Thyroid gland (tissue), 4 donors: ENCODE measurements at regions not wholly inside any gene's neighbourhood (a gene's known extent, or its start where the extent isn't known, plus 50 kb on each side); places are given as distances from the start of the nearest gene placed in this dataset.

ENCODE experiments used
- DNase-seq, 2 donors: peaks; one replicate each; pipeline ENCODE4 v3.0.0-alpha.2; 2019
- H3K27ac ChIP-seq, 3 donors: fragments of 200-600 bp; sonication (generic); 1 replicate in 2 of 3; 2 replicates in 1 of 3; pipeline ENCODE4 v1.5.1; 2016 to 2019; ENCODE audit warnings: mild to moderate bottlenecking in 1 of 3, moderate library complexity in 1 of 3
- H3K27me3 ChIP-seq: fragments of 200-600 bp; sonication (generic); one replicate; pipeline ENCODE4 v1.5.1; 2019
- H3K36me3 ChIP-seq, 2 donors: fragments of 200-600 bp; sonication (generic); one replicate each; pipeline ENCODE4 v1.5.1; 2016 to 2019
- H3K4me1 ChIP-seq, 2 donors: fragments of 200-600 bp; sonication (generic); one replicate each; pipeline ENCODE4 v1.5.1; 2017 to 2019
- H3K4me3 ChIP-seq, 3 donors: fragments of 200-600 bp; sonication (generic); replicated peaks in 1 of 3; 1 replicate in 2 of 3; 2 replicates in 1 of 3; pipeline ENCODE4 v1.5.1; 2016; ENCODE audit warnings: mild to moderate bottlenecking in 1 of 3
- H3K9me3 ChIP-seq: fragments of 200-600 bp; sonication (generic); one replicate; pipeline ENCODE4 v1.5.1; 2017
- CTCF ChIP-seq, 6 experiments: fragments of 200-600 bp in 3 of 6; fragments of 450-650 bp in 3 of 6; sonication (generic) in 3 of 6; IDR thresholded peaks; one replicate each; pipeline ENCODE4 v1.5.1; 2016 to 2019; ENCODE audit warnings: antibody characterized with exemption in 6 of 6, mild to moderate bottlenecking in 2 of 6, inconsistent platforms in 1 of 6, moderate library complexity in 1 of 6
- POLR2A ChIP-seq, 2 donors: fragments of 450-650 bp; IDR thresholded peaks; one replicate each; pipeline ENCODE4 v1.6.1; 2017; ENCODE audit warnings: antibody characterized with exemption in 2 of 2, mild to moderate bottlenecking in 2 of 2, moderate library complexity in 1 of 2
- WGBS, 2 donors: methylation state at CpG; one replicate each; pipeline ENCODE4 v1.1.5; 2017; 5-methylcytosine and 5-hydroxymethylcytosine counted together
- intact Hi-C: fragments of 100-400 bp; cut with DNase I; formaldehyde crosslinking; loops from one replicate; pipeline ENCODE4 v1.15.1; 2023

DNA sequence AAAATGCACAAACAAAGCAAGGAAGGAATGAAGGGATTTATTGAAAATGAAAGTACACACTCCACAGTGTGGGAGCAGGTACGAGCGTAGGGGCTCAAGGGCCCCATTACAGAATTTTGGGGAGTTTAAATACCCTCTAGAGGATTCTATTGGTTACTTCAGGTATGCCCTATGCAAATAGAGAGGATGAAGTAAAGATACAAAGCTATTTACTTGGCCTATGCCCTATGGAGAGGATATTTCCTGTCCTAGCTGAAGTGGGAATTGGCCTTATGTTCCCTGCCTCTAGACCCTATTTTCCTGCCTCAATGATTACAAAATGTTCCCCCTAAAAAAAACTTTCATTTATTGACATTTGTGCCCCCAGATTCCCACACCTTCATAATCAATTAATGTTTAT is 59.7 kb upstream of the ASIP start:
- H3K36me3 ChIP-seq = no peaks in the 10 kb centered on the region
- no peaks in the 10 kb centered on the region for H3K9me3 ChIP-seq
- H3K27ac ChIP-seq = no peak overlapping the region
- H3K4me1 ChIP-seq = peaks cover 0 to 5% of the 10 kb centered on the region in 2 donors
- no peaks in the 10 kb centered on the region for H3K27me3 ChIP-seq
- intact Hi-C loops = no loop called here
- whole genome bisulfite sequencing, 2 donors = 72 to 82% methylated on average over 2 of the region's 2 CpGs
- TF ChIP-seq POLR2A (IDR thresholded peaks at IDR 0.05) (no peak), CTCF (IDR thresholded peaks at IDR 0.05) (no peak)
- DNase-seq = no peak
- no peak overlapping the region for H3K4me3 ChIP-seq

GRCh38 chr20:34185766-34186620 is 55.2 kb upstream of the ASIP start:
- Histone ChIP-seq H3K4me3 (no peak overlapping the region), H3K4me1 (peaks cover 0 to 5% of the 10 kb centered on the region in 2 donors), H3K27ac (no peak overlapping the region), H3K27me3 (no peaks in the 10 kb centered on the region), H3K9me3 (no peaks in the 10 kb centered on the region), H3K36me3 (no peaks in the 10 kb centered on the region)
- 70 to 84% methylated on average over 9 of the region's 9 CpGs for WGBS, 2 donors
- no peak for TF ChIP-seq POLR2A (IDR thresholded peaks at IDR 0.05)
- TF ChIP-seq CTCF (IDR thresholded peaks at IDR 0.05) = no peak
- intact Hi-C loops = no loop called here
- DNase-seq = no peak

- DNase-seq = no peak
- Histone ChIP-seq H3K9me3 (no peaks in the 10 kb centered on the region), H3K4me1 (peaks cover 2 to 7% of the 10 kb centered on the region in 2 donors), H3K4me3 (no peak overlapping the region), H3K36me3 (no peaks in the 10 kb centered on the region), H3K27me3 (no peaks in the 10 kb centered on the region), H3K27ac (no peak overlapping the region)
- 73 to 80% methylated on average over 5 to 6 of the region's 8 CpGs for WGBS, 2 donors
- intact Hi-C loops = no loop called here
- TF ChIP-seq CTCF (IDR thresholded peaks at IDR 0.05) (no peak), POLR2A (IDR thresholded peaks at IDR 0.05) (no peak)
Measured at GRCh38 chr20:34189572-34190163, 51.6 kb upstream of the ASIP start.

DNA sequence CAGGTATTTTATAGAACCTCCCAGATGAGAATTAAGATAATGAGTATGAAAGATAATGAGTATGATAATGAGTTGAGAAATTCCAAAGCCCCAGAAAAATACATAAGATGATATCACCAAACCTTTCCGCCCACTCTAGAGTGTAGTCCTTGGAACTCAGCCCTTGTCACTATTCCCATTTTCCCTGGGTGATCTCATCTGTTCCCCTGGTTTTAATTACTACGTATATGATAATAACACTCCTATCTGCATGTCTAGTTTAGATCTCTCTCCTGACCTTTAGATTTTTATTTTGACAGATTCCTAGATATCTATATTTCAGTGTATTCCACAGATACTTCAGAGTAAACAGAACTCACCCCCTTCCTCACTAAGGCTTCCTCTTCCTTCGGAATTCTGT is 51.0 kb upstream of the ASIP start:
- H3K27me3 ChIP-seq = no peaks in the 10 kb centered on the region
- H3K27ac ChIP-seq = no peak overlapping the region
- H3K9me3 ChIP-seq = no peaks in the 10 kb centered on the region
- WGBS, 2 donors = 53 to 55% methylated on average over 3 of the region's 3 CpGs
- no peaks in the 10 kb centered on the region for H3K36me3 ChIP-seq
- no peak for TF ChIP-seq CTCF (IDR thresholded peaks at IDR 0.05)
- TF ChIP-seq POLR2A (IDR thresholded peaks at IDR 0.05) = no peak
- no peak overlapping the region for H3K4me3 ChIP-seq
- H3K4me1 ChIP-seq = peaks cover 8 to 11% of the 10 kb centered on the region in 2 donors
- DNase-seq = no peak
- intact Hi-C loops = no loop called here

DNA sequence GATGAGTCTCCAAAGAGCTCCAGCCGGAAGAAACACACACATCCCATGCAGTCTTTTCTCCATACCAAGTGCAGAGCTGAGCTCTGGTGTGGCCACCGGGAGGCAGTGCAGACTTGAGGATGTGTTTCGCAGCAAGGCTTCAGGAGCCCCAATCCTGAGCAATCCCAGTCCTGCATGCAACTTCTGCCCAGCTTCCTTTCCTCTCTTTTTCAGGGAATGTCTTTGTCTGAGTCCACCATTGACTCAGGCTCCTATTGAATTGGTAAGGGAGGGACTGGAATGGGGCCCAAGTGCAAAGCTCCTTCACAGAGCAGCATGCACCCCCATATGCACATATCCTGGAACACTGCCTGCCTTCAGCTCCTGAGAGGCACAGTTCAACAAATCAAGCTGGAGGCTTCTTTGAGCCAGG is 50.5 kb upstream of the ASIP start:
- H3K36me3 ChIP-seq = no peaks in the 10 kb centered on the region
- no peaks in the 10 kb centered on the region for H3K9me3 ChIP-seq
- TF ChIP-seq CTCF (IDR thresholded peaks at IDR 0.05) = peak in 5 of 6 experiments; percentile 26 to 82 (median 73)
- no peak for TF ChIP-seq POLR2A (IDR thresholded peaks at IDR 0.05)
- intact Hi-C loops = no loop called here
- H3K4me3 ChIP-seq = no peak overlapping the region
- 5 to 13% methylated on average over 3 of the region's 3 CpGs for WGBS, 2 donors
- H3K4me1 ChIP-seq = peaks cover 11 to 12% of the 10 kb centered on the region in 2 donors
- DNase-seq = peak; percentile 72 to 79
- no peaks in the 10 kb centered on the region for H3K27me3 ChIP-seq
- H3K27ac ChIP-seq = no peak overlapping the region
